ENCODE measurements at regions not wholly inside any gene's neighbourhood (a gene's known extent, or its start where the extent isn't known, plus 50 kb on each side); places are given as distances from the start of the nearest gene placed in this dataset.

DNA sequence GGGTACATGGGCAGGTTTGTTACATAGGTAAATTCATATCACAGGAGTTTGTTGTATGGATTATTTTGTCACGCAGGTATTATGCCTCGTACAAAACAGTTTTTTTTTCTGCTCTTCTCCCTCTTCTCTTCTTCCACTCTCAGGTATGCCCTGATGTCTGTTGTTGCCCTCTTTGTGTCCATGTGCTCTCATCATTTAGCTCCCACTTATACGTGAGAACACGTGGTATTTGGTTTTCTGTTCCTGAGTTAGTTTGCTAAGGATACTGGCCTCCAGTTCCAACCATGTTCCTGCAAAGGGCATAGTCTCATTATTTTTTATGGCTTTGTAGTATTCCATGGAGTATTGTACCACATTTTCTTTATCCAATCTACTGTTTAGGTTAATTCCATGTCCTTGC lies 65.7 kb downstream of the UNC5CL start:
- TF ChIP-seq POLR2AphosphoS5 (IDR thresholded peaks at IDR 0.05; ENCODE audit: low read depth, low read length) (no peak), SIN3A (IDR thresholded peaks at IDR 0.05; ENCODE audit: borderline replicate concordance, insufficient read depth, low read length) (no peak), TAF1 (IDR thresholded peaks at IDR 0.05; ENCODE audit: borderline replicate concordance, insufficient read depth, low read length) (no peak), FOXP2 (optimal IDR thresholded peaks at IDR 0.05; ENCODE audit: borderline replicate concordance, extremely low read depth, extremely low read length, insufficient read depth) (no peak)
- TF ChIP-seq, protein P1, sequence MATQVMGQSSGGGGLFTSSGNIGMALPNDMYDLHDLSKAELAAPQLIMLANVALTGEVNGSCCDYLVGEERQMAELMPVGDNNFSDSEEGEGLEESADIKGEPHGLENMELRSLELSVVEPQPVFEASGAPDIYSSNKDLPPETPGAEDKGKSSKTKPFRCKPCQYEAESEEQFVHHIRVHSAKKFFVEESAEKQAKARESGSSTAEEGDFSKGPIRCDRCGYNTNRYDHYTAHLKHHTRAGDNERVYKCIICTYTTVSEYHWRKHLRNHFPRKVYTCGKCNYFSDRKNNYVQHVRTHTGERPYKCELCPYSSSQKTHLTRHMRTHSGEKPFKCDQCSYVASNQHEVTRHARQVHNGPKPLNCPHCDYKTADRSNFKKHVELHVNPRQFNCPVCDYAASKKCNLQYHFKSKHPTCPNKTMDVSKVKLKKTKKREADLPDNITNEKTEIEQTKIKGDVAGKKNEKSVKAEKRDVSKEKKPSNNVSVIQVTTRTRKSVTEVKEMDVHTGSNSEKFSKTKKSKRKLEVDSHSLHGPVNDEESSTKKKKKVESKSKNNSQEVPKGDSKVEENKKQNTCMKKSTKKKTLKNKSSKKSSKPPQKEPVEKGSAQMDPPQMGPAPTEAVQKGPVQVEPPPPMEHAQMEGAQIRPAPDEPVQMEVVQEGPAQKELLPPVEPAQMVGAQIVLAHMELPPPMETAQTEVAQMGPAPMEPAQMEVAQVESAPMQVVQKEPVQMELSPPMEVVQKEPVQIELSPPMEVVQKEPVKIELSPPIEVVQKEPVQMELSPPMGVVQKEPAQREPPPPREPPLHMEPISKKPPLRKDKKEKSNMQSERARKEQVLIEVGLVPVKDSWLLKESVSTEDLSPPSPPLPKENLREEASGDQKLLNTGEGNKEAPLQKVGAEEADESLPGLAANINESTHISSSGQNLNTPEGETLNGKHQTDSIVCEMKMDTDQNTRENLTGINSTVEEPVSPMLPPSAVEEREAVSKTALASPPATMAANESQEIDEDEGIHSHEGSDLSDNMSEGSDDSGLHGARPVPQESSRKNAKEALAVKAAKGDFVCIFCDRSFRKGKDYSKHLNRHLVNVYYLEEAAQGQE (IDR thresholded peaks at IDR 0.05; ENCODE audit: insufficient read depth in 1 of 2, low read depth in 2 of 2, low read length in 2 of 2) = no peak

Data from PFSK-1 (cell line).